HG03280 (cell line): ENCODE measurements at regions not wholly inside any gene's neighbourhood (a gene's known extent, or its start where the extent isn't known, plus 50 kb on each side); places are given as distances from the start of the nearest gene placed in this dataset.

Source experiments
- ATAC-seq: cut with Tn5 transposase; IDR thresholded peaks from one replicate; pipeline ENCODE4 v1.9.1; 2021; ENCODE audit warnings: mild to moderate bottlenecking, moderate library complexity; ENCODE audit not compliant: unreplicated experiment

- no peak for ATAC-seq
Observed at GRCh38 chr15:93180128-93180527, 91.1 kb upstream of the RGMA start.

- no peak for ATAC-seq
Observed at GRCh38 chr15:93179700-93180102, 90.7 kb upstream of the RGMA start.

DNA sequence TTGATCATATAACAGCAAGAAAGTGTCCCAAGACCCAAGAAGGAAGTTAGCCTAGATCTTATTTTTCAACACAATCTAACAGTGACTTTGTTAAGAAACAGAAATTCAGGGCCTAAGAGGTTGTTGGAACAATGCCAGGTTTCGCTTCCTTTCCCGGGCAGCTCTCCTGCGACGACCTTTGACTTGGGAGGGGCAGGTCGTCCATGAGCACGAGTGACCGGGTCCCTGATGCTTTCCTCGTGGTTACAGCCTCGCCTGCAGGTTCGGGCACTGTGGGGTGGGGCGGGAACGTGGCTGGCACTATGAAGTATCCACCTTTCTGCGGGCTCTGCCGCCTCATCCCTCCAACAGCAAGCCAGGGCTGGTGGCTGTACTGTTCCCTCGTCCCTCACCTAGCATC is 90.1 kb upstream of the RGMA start:
- no peak for ATAC-seq

DNA sequence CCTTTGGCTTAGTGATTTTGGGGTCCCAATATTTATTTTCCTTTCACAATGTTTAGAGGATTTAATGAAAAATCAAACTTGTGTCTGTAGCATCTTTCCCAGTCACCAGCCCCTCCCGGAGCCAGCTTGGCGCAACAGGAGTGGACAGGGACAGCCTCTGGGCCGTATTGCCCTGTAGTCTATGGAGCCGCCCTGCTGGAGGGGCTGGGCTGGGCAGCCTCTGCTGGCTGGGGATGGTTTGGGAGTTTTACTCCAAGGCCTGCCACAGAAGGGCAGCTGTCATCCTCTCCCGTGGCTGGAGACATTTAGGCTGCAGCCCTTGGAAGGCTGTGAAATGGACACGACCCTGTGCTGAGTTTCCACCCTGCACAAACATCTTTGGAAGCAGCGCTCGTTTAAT is 89.4 kb upstream of the RGMA start:
- ATAC-seq = no peak

DNA sequence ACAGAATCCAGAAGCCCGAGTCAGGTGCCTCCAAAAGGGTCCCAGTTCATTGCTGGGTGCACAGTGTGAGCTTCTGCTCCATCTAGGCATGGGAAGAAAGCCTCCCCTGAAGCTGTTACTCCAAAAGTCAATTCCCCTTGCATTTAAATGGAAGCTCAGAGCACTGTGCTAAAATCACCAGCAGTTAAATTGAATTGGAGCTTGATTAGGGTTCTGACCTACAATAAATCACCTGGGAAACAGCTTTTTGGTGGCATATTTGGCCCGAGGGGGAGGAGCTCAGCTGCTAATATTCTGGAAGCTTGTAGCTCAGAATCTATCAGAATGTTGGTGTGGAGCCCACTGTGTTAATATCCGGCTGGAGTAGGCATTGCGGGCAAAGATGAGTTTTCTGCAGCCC is 87.1 kb upstream of the RGMA start:
- no peak for ATAC-seq

DNA sequence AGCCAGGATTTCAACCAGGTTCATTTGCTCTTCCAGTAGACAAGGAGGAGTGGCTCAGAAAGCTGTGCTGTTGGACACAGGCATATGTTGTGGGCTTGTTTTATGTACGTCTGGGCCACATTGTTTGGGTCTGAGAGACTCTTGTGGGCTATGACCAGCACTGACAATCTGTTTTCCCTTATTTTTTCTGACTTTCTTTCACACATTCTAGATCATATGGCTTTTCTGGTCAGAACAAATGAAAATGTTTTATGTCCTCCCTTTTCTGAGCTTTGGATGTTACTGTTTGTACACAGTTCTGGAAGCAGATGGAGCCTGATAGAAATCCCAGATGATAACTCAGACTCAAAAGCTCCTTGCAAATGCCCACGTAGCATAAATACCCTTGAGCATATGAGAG is 85.8 kb upstream of the RGMA start:
- no peak for ATAC-seq

DNA sequence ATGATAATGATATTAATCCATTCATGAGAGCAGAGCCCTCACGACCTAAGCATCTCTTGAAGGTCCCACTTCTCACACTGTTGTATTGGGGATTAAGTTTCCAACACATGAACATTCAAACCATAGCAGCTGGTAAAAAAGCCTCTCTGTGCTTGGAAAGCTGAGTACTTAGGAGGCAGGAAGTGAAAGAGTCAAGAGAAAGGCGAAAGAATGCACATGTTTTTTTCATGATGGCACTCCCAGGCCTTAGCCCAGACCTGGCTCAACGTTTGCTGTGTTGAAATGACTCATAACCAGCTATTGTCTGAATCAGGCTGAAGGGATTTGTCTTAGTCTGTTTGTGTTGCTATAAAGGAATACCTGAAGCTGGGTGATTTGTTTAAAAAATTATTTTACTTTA is 84.4 kb upstream of the RGMA start:
- no peak for ATAC-seq

DNA sequence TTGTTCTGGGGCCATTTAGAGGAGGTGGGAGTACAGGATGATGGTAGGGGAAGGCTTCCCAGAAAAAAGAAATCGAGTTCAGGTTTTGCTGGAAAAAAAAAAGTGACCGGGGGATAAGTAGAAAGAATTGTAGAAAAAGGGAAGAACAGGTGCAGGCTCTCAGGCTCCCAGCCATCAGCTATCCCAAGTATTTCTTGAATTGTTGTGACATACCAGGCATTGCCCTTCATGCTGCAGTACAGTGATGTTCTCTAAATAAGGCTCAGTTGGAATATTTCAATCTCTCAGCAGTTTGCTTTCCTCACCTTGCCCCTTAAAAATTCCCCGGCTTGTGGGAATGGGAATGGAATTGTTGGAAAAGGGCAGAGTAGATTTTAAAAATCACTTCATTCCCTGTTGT is 82.5 kb upstream of the RGMA start:
- no peak for ATAC-seq

- ATAC-seq = no peak
Observed at GRCh38 chr15:93170329-93170728, 81.3 kb upstream of the RGMA start.

DNA sequence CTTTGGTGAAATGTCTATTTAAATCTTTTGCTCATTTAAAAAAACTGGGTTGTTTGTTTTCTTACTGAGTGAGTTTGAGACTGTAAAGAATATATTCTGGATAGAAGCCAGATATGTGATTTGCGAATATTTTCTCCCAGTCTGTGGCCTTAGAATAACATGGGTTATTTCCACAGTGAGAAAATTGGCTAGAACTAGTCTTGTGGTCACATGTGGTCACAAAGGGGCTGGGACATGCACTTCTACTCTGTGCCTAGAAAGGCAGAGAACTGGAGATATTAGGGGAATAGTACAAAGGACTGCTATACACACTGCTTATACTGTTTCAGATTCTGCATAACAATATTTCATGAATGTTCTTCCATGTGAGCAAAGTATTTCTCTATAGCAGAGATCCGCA is 79.9 kb upstream of the RGMA start:
- ATAC-seq = no peak

- no peak for ATAC-seq
Observed at GRCh38 chr15:93167291-93167690, 78.3 kb upstream of the RGMA start.

GRCh38 chr15:93166675-93167074 is 77.7 kb upstream of the RGMA start:
- no peak for ATAC-seq

DNA sequence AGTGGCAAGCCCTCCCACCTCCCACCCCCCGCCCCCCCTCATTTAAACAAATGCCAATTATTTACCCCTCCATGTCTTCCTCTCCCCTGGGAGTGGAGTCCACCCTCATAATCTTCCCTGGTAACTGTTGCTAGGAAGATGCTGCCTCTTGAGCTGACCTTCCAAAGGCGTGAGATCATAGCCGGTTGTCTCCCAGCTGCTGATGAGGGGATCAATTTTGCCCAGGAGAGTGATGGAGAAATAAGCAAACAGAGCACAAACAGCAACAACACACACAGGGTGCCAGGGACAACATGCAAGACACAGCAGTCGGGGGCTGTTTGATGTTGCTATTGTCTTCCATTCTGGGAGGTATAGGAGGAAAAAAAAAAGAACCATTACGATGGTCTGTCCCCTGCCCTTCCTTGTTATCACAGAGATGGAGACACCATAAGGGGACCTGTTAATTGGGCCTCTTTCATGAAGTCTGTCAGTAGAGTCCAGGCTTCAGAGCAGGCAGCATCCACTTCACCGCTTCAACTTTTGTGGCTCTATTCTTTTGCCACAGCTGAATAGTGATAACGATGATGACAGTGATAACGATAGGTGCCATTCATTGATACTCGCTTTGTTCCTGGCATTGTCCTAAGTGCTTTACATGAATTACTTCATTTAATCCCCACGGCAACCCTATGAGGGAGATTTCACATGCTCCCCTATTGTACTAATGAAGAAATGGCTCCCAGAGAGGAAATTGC is 76.9 kb upstream of the RGMA start:
- ATAC-seq = no peak

GRCh38 chr15:93164409-93164808 is 75.4 kb upstream of the RGMA start:
- ATAC-seq = no peak

GRCh38 chr15:93162560-93162959 is 73.5 kb upstream of the RGMA start:
- ATAC-seq = no peak

DNA sequence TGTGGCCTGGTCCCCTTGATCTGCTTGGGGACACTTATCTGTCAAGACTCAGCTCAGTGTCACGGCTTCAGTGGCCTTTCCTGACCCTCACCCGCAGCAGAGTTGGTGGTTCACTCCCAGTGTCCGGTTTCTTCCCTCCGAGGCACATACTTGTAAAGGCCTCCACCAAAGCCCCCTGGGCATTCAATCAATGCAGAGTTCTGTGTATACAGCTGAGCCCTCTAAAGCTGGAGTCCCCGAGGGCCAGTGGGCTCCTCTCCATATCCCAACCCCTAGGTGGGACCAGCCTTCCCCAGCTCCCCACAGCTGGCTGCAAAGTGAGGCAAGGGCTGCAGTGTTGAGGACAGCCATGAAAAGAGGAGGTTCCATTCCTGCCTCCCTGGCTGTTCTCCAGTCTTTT is 70.9 kb upstream of the RGMA start:
- ATAC-seq = no peak

DNA sequence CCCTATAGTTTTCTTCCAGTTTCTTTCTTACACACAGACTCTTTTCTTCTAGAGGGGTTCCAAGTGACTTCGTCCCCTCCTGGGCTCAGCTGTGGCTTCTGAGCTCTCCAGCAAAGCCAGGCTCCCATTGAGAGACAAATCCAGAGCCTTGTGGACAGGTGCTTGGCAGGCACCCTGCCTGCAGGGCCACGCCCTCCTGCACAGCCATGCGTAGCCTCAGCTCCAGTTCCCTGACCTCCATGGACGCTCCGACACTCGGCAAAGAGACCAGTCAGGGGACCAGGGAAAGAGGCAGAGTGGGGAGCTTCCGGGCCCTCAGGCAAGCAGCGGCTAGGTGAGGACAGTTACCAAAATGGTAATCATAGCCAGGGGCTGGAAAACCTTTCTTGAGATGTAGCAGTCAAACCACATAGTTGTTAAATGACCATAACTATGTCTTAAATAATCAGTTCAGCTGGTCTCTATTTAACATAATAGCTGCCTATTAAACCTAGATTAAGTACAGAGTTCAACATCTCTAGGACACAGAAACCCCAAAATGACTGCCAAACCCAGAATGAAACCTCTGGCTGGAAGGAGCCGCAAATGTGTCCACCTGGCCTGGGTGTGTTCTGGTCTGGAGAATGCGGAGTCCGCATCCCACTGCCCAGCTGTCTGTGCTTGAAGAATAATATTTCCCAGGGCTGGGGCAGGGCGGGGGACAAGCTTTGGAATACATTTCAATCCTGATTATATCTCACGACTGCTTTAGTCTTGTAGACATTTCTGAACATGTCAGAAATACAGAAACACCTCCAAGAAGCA is 69.3 kb upstream of the RGMA start:
- no peak for ATAC-seq

DNA sequence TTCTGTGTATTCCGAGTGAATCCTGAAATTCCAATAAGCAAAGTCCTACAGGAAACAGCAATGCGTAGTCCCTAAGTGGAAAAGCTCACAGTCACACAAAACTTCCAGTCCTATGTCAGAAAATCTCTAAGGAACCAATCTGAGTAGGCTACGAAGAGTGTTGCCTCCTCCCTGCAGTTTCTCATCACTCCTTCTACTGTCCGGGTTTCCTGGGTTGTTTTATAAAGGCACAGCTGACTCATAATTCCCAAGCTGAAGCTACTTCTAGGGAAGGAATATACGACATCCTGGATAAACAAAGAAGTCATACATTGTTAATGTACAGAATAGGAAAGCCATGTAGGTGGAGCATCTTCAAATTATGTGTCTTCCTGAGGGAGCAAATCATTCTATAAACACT is 65.7 kb upstream of the RGMA start:
- no peak for ATAC-seq

DNA sequence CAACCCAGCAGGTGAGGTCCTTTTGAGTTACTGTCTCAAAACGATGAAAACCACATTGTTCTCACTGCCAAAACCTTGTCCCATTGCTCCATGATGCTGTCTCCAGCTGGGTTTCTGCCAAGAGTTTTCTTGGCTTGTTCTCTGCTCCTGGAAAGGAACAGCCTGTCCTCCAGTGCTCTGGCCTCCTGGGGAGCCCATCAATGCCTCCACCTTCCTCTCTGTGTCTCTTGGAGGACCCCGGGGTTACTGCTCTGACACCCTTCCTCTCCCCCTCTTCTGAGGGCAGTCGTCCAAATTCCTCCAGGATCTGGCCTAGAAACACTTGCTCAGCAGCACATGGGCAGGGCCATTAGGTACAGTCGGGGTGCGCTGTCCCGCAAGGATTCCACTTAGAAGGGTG is 63.9 kb upstream of the RGMA start:
- no peak for ATAC-seq

DNA sequence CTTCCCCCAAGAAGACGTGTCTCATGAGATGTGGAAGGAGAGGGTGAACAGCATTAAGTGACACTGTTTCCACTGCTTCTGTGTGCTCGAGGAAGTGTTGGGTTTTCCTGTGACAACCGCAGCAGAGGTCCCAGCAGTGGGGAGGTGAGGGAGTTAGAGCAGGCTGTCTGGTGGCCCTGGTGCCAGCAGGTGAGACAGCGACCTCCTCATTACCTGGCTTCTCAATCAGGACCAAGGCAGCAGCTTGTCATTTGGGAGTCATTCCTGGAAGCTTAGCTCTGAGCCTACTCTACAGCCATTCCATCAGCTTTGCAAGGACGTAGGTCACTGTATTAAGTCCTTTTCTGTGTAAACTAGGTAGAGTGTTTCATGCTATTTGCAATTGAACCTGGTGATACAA is 63.3 kb upstream of the RGMA start:
- ATAC-seq = no peak

DNA sequence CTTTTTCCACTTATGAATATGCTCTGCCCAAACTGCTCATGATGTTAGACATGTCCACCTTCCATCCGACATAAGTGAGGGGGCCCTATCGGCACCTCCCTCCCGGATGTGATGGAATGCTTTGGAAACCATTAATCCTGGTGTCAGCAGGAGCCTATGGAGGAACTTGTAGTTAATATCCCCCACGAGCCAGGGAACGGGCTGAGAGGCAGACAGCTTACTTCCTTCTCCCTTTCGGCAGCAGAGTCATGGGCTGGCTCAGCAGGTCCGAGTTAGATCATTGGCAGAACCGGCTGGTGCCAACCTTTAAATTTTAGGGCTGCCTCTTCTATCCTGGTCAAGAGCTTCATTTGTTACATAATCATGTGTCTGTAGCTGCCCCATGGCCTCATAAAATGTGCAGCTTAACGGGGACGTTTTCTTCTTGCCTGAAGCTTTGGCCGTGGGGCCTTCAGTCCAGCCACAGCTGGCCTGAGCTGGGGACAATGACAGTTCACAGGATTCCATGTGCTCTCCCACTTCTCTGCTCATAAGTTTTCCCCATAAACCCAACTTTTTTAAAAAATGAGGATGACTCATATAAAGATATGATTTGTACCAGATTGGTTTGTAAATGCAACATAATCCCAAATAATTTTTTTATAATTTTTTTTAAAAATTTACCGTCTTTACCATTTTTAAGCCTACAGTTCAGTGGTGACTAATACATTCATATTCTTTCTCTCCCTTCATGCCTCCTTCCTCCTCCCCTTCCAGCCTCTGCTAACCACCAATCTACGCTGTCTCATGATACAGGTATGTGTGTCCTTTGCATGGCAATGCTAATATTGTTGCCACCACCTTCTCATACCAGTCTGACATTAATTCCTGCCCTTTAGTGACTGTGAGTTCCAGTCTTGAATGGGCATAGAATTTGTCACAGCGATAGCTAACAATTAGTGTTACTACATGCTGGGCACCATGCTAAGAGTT is 62.2 kb upstream of the RGMA start:
- no peak for ATAC-seq
